Mammary epithelial cell (primary cell): ENCODE measurements at regions not wholly inside any gene's neighbourhood (a gene's known extent, or its start where the extent isn't known, plus 50 kb on each side); places are given as distances from the start of the nearest gene placed in this dataset.

Experiments used
- CTCF ChIP-seq, 2 donors: IDR thresholded peaks in 1 of 2; conservative IDR thresholded peaks in 1 of 2; 2 replicates each; pipeline ENCODE4 v1.5.1; 2011 to 2012; ENCODE audit warnings: inconsistent platforms in 2 of 2, low read length in 2 of 2, mild to moderate bottlenecking in 2 of 2, control low read depth in 1 of 2, low read depth in 1 of 2; ENCODE audit not compliant: insufficient read depth in 1 of 2; ENCODE audit errors: extremely low read depth in 1 of 2
- EZH2 ChIP-seq: IDR thresholded peaks from 2 replicates; pipeline ENCODE4 v1.6.1; 2012; ENCODE audit warnings: low read length, inconsistent platforms, borderline replicate concordance

GRCh38 chrX:10739426-10739825, 119.0 kb upstream of the MID1 start:
- TF ChIP-seq CTCF (conservative IDR thresholded peaks at IDR 0.05 in 1 of 2, IDR thresholded peaks at IDR 0.05 in 1 of 2; ENCODE audit: extremely low read depth in 1 of 2, insufficient read depth in 1 of 2, low read depth in 1 of 2, low read length in 2 of 2) (no peak), EZH2 (no peak)
